ENCODE measurements at regions not wholly inside any gene's neighbourhood (a gene's known extent, or its start where the extent isn't known, plus 50 kb on each side); places are given as distances from the start of the nearest gene placed in this dataset.
A peak's percentile ranks its signal among the peaks of the same experiment; 100 is the strongest.

DNA sequence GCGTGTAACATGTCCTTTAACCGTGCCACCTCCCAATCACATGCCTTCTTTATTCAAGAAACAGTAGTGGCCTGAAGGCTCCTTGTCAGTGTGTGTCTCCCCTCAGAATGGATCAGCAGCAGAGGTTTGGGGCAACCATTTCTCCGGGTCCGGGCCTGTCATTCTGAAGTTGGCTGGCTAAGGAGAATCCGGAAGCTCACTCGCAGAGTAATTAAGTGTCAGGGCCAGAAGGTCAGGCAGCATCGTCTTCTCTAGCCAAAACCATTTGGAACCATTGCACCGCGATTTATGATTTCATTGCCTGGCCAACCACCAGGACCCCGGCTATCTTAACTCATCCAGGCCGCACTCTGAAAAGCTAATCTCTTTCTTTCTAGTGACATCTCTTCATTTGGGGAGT is 550.8 kb downstream of the EFNB2 start:
- H3K27me3 ChIP-seq (ENCODE audit: insufficient read depth, low read length, poor library complexity): no peaks in the 10 kb centered on the region
- no peak for ATAC-seq (ENCODE audit: insufficient read depth, low read depth)
- TF ChIP-seq, protein P1, sequence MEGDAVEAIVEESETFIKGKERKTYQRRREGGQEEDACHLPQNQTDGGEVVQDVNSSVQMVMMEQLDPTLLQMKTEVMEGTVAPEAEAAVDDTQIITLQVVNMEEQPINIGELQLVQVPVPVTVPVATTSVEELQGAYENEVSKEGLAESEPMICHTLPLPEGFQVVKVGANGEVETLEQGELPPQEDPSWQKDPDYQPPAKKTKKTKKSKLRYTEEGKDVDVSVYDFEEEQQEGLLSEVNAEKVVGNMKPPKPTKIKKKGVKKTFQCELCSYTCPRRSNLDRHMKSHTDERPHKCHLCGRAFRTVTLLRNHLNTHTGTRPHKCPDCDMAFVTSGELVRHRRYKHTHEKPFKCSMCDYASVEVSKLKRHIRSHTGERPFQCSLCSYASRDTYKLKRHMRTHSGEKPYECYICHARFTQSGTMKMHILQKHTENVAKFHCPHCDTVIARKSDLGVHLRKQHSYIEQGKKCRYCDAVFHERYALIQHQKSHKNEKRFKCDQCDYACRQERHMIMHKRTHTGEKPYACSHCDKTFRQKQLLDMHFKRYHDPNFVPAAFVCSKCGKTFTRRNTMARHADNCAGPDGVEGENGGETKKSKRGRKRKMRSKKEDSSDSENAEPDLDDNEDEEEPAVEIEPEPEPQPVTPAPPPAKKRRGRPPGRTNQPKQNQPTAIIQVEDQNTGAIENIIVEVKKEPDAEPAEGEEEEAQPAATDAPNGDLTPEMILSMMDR (IDR thresholded peaks at IDR 0.05; ENCODE audit: borderline replicate concordance, extremely low read depth, low read length, poor library complexity, severe bottlenecking): no peak
- TF ChIP-seq EZH2 (IDR thresholded peaks at IDR 0.05; ENCODE audit: borderline replicate concordance, low read depth, low read length, severe bottlenecking): no peak
- H3K4me2 ChIP-seq (ENCODE audit: insufficient read depth, low read length): no peak overlapping the region
- no peaks in the 10 kb centered on the region for H4K20me1 ChIP-seq (ENCODE audit: insufficient read depth, low read length)
- no peak overlapping the region for H3K4me3 ChIP-seq (ENCODE audit: low read depth in 1 of 2, low read length in 2 of 2)
- no peak overlapping the region for H3K27ac ChIP-seq (ENCODE audit: low read length)
- DNase-seq: no peak
- no peak overlapping the region for H3K9ac ChIP-seq (ENCODE audit: low read depth, low read length)
- no peaks in the 10 kb centered on the region for H3K9me3 ChIP-seq (ENCODE audit: insufficient read depth, low read length, severe bottlenecking)
- H2AFZ ChIP-seq (ENCODE audit: low read depth, low read length): no peak overlapping the region
- no peaks in the 10 kb centered on the region for H3K79me2 ChIP-seq (ENCODE audit: insufficient read depth, low read length)
- peaks cover 6% of the 10 kb centered on the region; the same call in 1 of the 2 replicates for H3K4me1 ChIP-seq (ENCODE audit: insufficient read depth, low read length)
- H3K36me3 ChIP-seq (ENCODE audit: insufficient read depth, low read length): no peaks in the 10 kb centered on the region

GRCh38 chr13:105984236-105984635 is 551.2 kb downstream of the EFNB2 start:
- ATAC-seq (ENCODE audit: insufficient read depth, low read depth) (no peak), DNase-seq (no peak)
- H4K20me1 ChIP-seq (ENCODE audit: insufficient read depth, low read length): no peaks in the 10 kb centered on the region
- H3K27ac ChIP-seq (ENCODE audit: low read length): no peak overlapping the region
- no peak overlapping the region for H3K4me3 ChIP-seq (ENCODE audit: low read depth in 1 of 2, low read length in 2 of 2)
- H3K4me1 ChIP-seq (ENCODE audit: insufficient read depth, low read length): peaks cover 6% of the 10 kb centered on the region; the same call in 1 of the 2 replicates
- H3K79me2 ChIP-seq (ENCODE audit: insufficient read depth, low read length): no peaks in the 10 kb centered on the region
- no peaks in the 10 kb centered on the region for H3K27me3 ChIP-seq (ENCODE audit: insufficient read depth, low read length, poor library complexity)
- TF ChIP-seq EZH2 (IDR thresholded peaks at IDR 0.05; ENCODE audit: borderline replicate concordance, low read depth, low read length, severe bottlenecking): no peak
- TF ChIP-seq, protein P1 (IDR thresholded peaks at IDR 0.05; ENCODE audit: borderline replicate concordance, extremely low read depth, low read length, poor library complexity, severe bottlenecking): no peak
- H3K9ac ChIP-seq (ENCODE audit: low read depth, low read length): no peak overlapping the region
- H3K36me3 ChIP-seq (ENCODE audit: insufficient read depth, low read length): no peaks in the 10 kb centered on the region
- no peak overlapping the region for H3K4me2 ChIP-seq (ENCODE audit: insufficient read depth, low read length)
- no peak overlapping the region for H2AFZ ChIP-seq (ENCODE audit: low read depth, low read length)
- H3K9me3 ChIP-seq (ENCODE audit: insufficient read depth, low read length, severe bottlenecking): no peaks in the 10 kb centered on the region

GRCh38 chr13:105982219-105982930 is 553.1 kb downstream of the EFNB2 start:
- no peaks in the 10 kb centered on the region for H4K20me1 ChIP-seq (ENCODE audit: insufficient read depth, low read length)
- H3K4me1 ChIP-seq (ENCODE audit: insufficient read depth, low read length): peaks cover 6% of the 10 kb centered on the region; the same call in 1 of the 2 replicates
- no peak for DNase-seq
- no peak overlapping the region for H2AFZ ChIP-seq (ENCODE audit: low read depth, low read length)
- H3K36me3 ChIP-seq (ENCODE audit: insufficient read depth, low read length): no peaks in the 10 kb centered on the region
- H3K4me3 ChIP-seq (ENCODE audit: low read depth in 1 of 2, low read length in 2 of 2): no peak overlapping the region
- TF ChIP-seq EZH2 (IDR thresholded peaks at IDR 0.05; ENCODE audit: borderline replicate concordance, low read depth, low read length, severe bottlenecking): no peak
- TF ChIP-seq, protein P1 (IDR thresholded peaks at IDR 0.05; ENCODE audit: borderline replicate concordance, extremely low read depth, low read length, poor library complexity, severe bottlenecking): peak; percentile 22
- H3K27ac ChIP-seq (ENCODE audit: low read length): no peak overlapping the region
- H3K79me2 ChIP-seq (ENCODE audit: insufficient read depth, low read length): no peaks in the 10 kb centered on the region
- no peaks in the 10 kb centered on the region for H3K9me3 ChIP-seq (ENCODE audit: insufficient read depth, low read length, severe bottlenecking)
- no peak overlapping the region for H3K4me2 ChIP-seq (ENCODE audit: insufficient read depth, low read length)
- no peak overlapping the region for H3K9ac ChIP-seq (ENCODE audit: low read depth, low read length)
- no peaks in the 10 kb centered on the region for H3K27me3 ChIP-seq (ENCODE audit: insufficient read depth, low read length, poor library complexity)
- ATAC-seq (ENCODE audit: insufficient read depth, low read depth): no peak
